Retinal pigment epithelial cell (primary cell): ENCODE measurements at regions not wholly inside any gene's neighbourhood (a gene's known extent, or its start where the extent isn't known, plus 50 kb on each side); places are given as distances from the start of the nearest gene placed in this dataset.

ENCODE experiments used
- DNase-seq: peaks from one replicate; pipeline ENCODE4 v3.0.0-alpha.2; 2010; ENCODE audit warnings: low read depth
- H3K4me3 ChIP-seq: 2 replicates; pipeline ENCODE4 v1.5.1; 2011; ENCODE audit warnings: mild to moderate bottlenecking, low read length, control low read depth, moderate library complexity
- TF ChIP-seq, protein P1 (sequence below): conservative IDR thresholded peaks from 2 replicates; pipeline ENCODE4 v1.5.1; 2011; ENCODE audit warnings: low read depth, low read length, control low read depth, inconsistent platforms

DNA sequence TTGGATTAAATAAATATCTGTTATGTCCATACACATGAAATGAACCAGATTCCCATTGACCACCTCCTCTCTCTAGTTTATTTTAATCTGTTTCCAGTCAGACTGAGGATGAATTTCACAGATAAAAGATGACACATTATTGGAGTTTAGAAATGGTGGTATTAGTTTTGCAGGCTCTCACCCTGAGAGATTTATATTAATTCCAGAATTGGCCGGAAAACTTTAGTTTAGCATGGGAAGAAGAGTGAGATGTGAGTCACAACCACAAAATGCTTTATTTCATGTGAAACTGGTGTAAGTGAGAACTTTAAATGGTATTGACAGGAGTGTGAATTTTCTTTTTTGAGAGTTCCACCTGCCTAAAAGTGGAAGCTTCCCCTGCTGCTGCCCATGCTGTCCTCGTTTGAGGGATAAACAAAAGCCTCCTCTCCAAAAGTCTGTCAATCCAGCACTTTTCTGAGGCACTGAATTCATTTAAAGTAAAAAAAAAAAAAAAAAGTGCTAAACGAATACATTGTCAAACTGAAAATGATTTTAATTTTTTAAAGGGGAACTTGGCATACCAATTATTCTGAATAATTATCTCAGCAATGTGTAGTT lies 65.1 kb upstream of the EPHA3 start:
- DNase-seq: no peak
- no peak overlapping the region for H3K4me3 ChIP-seq
- TF ChIP-seq, protein P1, sequence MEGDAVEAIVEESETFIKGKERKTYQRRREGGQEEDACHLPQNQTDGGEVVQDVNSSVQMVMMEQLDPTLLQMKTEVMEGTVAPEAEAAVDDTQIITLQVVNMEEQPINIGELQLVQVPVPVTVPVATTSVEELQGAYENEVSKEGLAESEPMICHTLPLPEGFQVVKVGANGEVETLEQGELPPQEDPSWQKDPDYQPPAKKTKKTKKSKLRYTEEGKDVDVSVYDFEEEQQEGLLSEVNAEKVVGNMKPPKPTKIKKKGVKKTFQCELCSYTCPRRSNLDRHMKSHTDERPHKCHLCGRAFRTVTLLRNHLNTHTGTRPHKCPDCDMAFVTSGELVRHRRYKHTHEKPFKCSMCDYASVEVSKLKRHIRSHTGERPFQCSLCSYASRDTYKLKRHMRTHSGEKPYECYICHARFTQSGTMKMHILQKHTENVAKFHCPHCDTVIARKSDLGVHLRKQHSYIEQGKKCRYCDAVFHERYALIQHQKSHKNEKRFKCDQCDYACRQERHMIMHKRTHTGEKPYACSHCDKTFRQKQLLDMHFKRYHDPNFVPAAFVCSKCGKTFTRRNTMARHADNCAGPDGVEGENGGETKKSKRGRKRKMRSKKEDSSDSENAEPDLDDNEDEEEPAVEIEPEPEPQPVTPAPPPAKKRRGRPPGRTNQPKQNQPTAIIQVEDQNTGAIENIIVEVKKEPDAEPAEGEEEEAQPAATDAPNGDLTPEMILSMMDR: no peak

DNA sequence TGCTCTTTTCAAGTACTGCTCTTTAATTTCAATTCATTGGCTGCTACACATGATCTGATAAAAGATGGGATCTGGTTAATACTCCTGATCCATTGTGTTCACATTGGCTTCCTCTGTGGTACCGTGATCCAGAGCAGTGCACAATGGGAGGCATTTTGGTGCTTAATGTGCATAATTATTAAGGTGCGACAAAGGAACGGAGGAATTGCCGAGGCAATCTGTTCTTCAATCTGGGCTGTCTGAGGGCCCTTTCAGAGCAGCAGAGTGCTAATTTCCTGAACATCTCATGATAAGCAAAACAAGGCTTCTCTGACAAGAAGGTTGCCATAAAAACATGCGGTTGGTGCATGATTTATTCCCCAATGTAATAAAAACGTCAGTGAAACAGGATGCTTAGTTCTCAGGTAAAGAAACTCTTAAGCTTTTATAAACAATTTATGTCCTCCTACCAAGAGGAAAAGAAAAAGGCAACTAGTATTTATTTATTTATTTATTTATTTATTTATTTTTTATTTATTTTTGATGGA lies 64.0 kb upstream of the EPHA3 start:
- DNase-seq: no peak
- H3K4me3 ChIP-seq: no peak overlapping the region
- TF ChIP-seq, protein P1: no peak

DNA sequence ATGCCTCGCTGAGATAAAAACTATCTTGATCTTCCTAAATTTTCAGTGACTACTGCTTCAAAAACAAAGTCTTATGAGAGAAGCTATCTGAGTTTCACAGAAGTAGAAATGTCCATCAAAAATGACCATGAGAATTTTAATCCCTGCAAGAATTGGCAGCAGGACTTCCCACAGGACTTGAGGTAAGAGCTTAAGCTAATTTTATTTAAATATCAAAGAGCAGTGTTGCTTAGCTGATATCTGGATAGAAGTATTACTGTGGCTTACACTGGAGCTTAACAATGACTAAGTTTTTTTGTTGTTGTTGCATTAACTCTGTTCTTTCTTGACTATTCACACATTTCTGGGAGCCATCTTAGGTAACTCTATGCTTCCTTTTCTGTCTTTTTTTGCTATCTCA lies 60.8 kb upstream of the EPHA3 start:
- H3K4me3 ChIP-seq: no peak overlapping the region
- DNase-seq: peak; percentile 90
- TF ChIP-seq, protein P1: no peak

DNA sequence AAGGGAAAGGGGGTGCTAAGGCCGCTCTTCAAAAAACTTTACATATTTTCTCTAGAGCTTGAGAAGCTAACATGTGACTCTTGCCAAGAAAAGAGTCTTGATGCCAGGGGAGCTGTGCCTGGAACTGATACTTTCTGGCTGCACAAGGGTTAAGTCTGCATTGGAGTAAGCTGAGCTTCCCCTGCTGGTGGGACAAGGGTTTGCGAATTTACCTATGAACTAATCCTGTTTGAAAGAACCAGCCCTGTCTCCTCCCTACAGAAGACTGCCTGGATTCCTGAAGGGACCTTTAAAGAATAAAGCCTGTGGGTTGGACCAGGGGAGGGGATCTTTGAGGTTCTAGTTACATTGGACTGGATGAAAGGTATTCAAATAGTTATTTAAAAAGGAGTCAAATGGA lies 58.3 kb upstream of the EPHA3 start:
- TF ChIP-seq, protein P1: peak; percentile 48
- no peak for DNase-seq

DNA sequence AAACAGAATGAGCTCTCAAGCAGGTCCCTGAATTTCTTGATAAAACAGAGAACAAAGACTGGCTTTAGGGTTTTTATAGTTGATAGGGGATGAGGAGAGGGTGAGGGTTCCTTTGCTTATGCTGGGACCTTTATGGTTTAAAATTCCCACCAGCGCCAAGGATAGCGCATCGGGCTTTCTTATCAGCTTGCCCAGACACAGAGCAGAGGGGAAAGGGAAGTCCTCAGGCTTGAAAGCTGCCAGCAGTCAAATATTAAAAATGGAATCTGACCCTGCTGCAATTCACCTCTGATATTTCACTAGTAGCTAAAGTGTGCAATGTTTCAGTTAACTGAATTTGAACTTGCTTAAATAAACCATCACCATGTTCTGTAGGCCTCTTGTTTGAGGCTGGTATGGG lies 55.0 kb upstream of the EPHA3 start:
- DNase-seq: no peak
- H3K4me3 ChIP-seq: no peak overlapping the region
- TF ChIP-seq, protein P1: no peak

More for the DNA sequence above, 58.3 kb upstream of the EPHA3 start:
- H3K4me3 ChIP-seq: no peak overlapping the region

DNA sequence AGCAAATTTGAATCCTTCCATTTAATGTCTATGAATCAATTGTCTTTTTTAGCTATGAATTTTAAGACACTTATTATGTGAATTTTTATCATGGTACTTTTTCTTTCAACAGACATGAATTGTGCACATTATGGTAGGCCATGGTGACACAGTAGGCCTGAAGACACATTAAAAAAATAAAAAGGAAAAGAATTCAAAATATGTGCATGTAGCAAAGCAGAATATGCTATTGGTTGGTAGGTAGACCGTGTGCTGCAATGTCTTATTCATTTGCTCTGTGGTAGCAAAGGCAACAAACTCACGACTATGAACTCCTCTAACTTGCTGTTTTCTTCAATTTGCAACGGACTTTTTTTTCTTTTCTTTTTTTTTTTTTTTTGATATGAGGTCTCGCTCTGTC lies 50.0 kb upstream of the EPHA3 start:
- no peak overlapping the region for H3K4me3 ChIP-seq
- TF ChIP-seq, protein P1: no peak
- no peak for DNase-seq
